ENCODE measurements at regions not wholly inside any gene's neighbourhood (a gene's known extent, or its start where the extent isn't known, plus 50 kb on each side); places are given as distances from the start of the nearest gene placed in this dataset.

- no peak overlapping the region for H3K4me3 ChIP-seq (ENCODE audit: low read depth, low read length)
- no peak for DNase-seq (ENCODE audit: low read depth, low spot score)
- CTCF ChIA-PET, result interaction anchor here (1.0 to 1.2 kb wide), 2 partner anchors 44 to 48 kb away, joined by 3 to 4 read pairs; no protein-coding TSS in a partner anchor
Observed at GRCh38 chr12:93164103-93164880, 213.4 kb upstream of the NUDT4 start.

GRCh38 chr12:93165384-93165932 lies 212.3 kb upstream of the NUDT4 start:
- ChIA-PET POLR2A (no interaction called here), CTCF (interaction anchor here (1.0 kb wide), 1 partner anchor 50 kb away, joined by 3 read pairs; no protein-coding TSS in a partner anchor)
- no peak overlapping the region for H3K4me3 ChIP-seq (ENCODE audit: low read depth, low read length)
- no peak for DNase-seq (ENCODE audit: low read depth, low spot score)
- TF ChIP-seq CTCF (IDR thresholded peaks at IDR 0.05; ENCODE audit: insufficient read depth, low read length, missing control alignments), result no peak

More at GRCh38 chr12:93164103-93164880, 213.4 kb upstream of the NUDT4 start:
- POLR2A ChIA-PET, result no interaction called here
- no peak for TF ChIP-seq CTCF (IDR thresholded peaks at IDR 0.05; ENCODE audit: insufficient read depth, low read length, missing control alignments)

- no peak for DNase-seq (ENCODE audit: low read depth, low spot score)
- CTCF ChIA-PET, result no interaction called here
- no peak overlapping the region for H3K4me3 ChIP-seq (ENCODE audit: low read depth, low read length)
- TF ChIP-seq CTCF (IDR thresholded peaks at IDR 0.05; ENCODE audit: insufficient read depth, low read length, missing control alignments), result no peak
- POLR2A ChIA-PET, result no interaction called here
Observed at GRCh38 chr12:93166541-93167307, 211.0 kb upstream of the NUDT4 start.

- no peak for TF ChIP-seq CTCF (IDR thresholded peaks at IDR 0.05; ENCODE audit: insufficient read depth, low read length, missing control alignments)
- no peak overlapping the region for H3K4me3 ChIP-seq (ENCODE audit: low read depth, low read length)
- CTCF ChIA-PET, result no interaction called here
- POLR2A ChIA-PET, result no interaction called here
- DNase-seq (ENCODE audit: low read depth, low spot score), result no peak
Observed at GRCh38 chr12:93167331-93167730, 210.4 kb upstream of the NUDT4 start.

GRCh38 chr12:93167841-93168492 lies 209.8 kb upstream of the NUDT4 start:
- peak overlapping the region; percentile 9 for H3K4me3 ChIP-seq (ENCODE audit: low read depth, low read length)
- TF ChIP-seq CTCF (IDR thresholded peaks at IDR 0.05; ENCODE audit: insufficient read depth, low read length, missing control alignments), result no peak
- POLR2A ChIA-PET, result no interaction called here
- CTCF ChIA-PET, result no interaction called here
- DNase-seq (ENCODE audit: low read depth, low spot score), result no peak

All from AG04449 (cell line).